ENCODE measurements at regions not wholly inside any gene's neighbourhood (a gene's known extent, or its start where the extent isn't known, plus 50 kb on each side); places are given as distances from the start of the nearest gene placed in this dataset.

DNA sequence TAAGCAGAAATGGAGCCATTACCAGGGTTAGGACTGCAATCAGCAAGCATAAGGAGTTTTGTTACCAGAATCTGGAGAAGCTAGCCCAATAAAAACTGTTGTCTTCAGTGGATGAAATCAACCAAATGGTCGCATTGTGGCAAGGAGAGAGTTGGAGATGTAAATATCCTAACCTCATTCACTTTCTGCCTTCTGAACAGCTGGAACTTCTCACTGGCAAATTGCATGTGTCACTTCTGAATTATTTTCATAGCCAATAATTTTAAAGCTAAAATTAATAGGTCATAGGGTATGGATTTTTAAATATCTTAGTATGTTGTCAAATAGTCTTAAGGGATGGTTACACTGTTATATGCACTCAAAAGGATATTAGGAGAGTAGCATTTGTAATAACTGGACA, 121.6 kb downstream of the SUCNR1 start:
- CTCF ChIA-PET = no interaction called here
- TF ChIP-seq ELF4 (CRISPR knock-in tag; IDR thresholded peaks at IDR 0.05; ENCODE audit: low read depth) = no peak
- no peak for TF ChIP-seq NFATC4 (CRISPR knock-in tag; IDR thresholded peaks at IDR 0.05)
- no peaks in the 10 kb centered on the region for H3K9me3 Mint-ChIP-seq
- DNase-seq (ENCODE audit: low spot score) (no peak), ATAC-seq (no peak)
- H3K4me1 Mint-ChIP-seq = peaks cover 11% of the 10 kb centered on the region
- H3K27ac Mint-ChIP-seq = no peak overlapping the region
- POLR2A ChIA-PET = no interaction called here
- no peaks in the 10 kb centered on the region for H3K27me3 Mint-ChIP-seq (ENCODE audit: low read depth)
- no peak overlapping the region for H3K4me3 Mint-ChIP-seq
- H3K36me3 Mint-ChIP-seq = no peaks in the 10 kb centered on the region

DNA sequence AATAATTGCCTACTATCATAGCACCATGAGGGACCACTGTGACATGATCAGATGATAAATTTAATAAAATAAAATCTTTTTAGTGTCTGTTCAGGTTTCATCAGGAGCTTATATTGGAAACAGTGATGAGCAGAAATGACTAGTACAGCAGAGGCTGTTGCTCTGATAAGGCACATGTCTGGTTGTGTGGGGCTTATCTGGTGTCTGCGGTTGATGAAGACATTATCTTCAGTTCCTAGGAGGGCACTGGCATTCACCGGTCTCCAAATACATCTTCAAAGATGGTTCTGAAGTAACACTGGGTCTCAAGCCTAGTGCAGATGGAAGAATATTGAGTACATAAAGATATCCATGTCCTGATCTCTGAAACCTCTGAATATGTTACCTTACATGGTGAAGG, 125.3 kb downstream of the SUCNR1 start:
- H3K4me1 Mint-ChIP-seq = no peaks in the 10 kb centered on the region
- ATAC-seq (no peak), DNase-seq (ENCODE audit: low spot score) (no peak)
- no peaks in the 10 kb centered on the region for H3K36me3 Mint-ChIP-seq
- no peak overlapping the region for H3K4me3 Mint-ChIP-seq
- H3K27me3 Mint-ChIP-seq (ENCODE audit: low read depth) = no peaks in the 10 kb centered on the region
- POLR2A ChIA-PET = no interaction called here
- no peak overlapping the region for H3K27ac Mint-ChIP-seq
- TF ChIP-seq IRF2 (CRISPR knock-in tag; IDR thresholded peaks at IDR 0.05; ENCODE audit: borderline replicate concordance, low read depth) = no peak
- TF ChIP-seq MYBL2 (CRISPR knock-in tag; IDR thresholded peaks at IDR 0.05) = no peak
- no peak for TF ChIP-seq NFYB (CRISPR knock-in tag; conservative IDR thresholded peaks at IDR 0.05; ENCODE audit: low read depth)
- TF ChIP-seq RORB (CRISPR knock-in tag; IDR thresholded peaks at IDR 0.05) = no peak
- TF ChIP-seq FOXJ3 (CRISPR knock-in tag; IDR thresholded peaks at IDR 0.05; ENCODE audit: borderline replicate concordance) = no peak
- TF ChIP-seq, protein P1, sequence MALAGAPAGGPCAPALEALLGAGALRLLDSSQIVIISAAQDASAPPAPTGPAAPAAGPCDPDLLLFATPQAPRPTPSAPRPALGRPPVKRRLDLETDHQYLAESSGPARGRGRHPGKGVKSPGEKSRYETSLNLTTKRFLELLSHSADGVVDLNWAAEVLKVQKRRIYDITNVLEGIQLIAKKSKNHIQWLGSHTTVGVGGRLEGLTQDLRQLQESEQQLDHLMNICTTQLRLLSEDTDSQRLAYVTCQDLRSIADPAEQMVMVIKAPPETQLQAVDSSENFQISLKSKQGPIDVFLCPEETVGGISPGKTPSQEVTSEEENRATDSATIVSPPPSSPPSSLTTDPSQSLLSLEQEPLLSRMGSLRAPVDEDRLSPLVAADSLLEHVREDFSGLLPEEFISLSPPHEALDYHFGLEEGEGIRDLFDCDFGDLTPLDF (CRISPR knock-in tag; IDR thresholded peaks at IDR 0.05) = no peak
- no peak for TF ChIP-seq MXD4 (CRISPR knock-in tag; IDR thresholded peaks at IDR 0.05; ENCODE audit: borderline replicate concordance)
- no peak for TF ChIP-seq ZBTB21 (CRISPR knock-in tag; IDR thresholded peaks at IDR 0.05; ENCODE audit: borderline replicate concordance)
- no peak for TF ChIP-seq ZNF396 (CRISPR knock-in tag; IDR thresholded peaks at IDR 0.05; ENCODE audit: borderline replicate concordance)
- TF ChIP-seq, protein P2, sequence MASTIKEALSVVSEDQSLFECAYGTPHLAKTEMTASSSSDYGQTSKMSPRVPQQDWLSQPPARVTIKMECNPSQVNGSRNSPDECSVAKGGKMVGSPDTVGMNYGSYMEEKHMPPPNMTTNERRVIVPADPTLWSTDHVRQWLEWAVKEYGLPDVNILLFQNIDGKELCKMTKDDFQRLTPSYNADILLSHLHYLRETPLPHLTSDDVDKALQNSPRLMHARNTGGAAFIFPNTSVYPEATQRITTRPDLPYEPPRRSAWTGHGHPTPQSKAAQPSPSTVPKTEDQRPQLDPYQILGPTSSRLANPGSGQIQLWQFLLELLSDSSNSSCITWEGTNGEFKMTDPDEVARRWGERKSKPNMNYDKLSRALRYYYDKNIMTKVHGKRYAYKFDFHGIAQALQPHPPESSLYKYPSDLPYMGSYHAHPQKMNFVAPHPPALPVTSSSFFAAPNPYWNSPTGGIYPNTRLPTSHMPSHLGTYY (CRISPR knock-in tag; IDR thresholded peaks at IDR 0.05) = no peak
- TF ChIP-seq SMAD4 (CRISPR knock-in tag; IDR thresholded peaks at IDR 0.05) = no peak
- TF ChIP-seq, protein P3, sequence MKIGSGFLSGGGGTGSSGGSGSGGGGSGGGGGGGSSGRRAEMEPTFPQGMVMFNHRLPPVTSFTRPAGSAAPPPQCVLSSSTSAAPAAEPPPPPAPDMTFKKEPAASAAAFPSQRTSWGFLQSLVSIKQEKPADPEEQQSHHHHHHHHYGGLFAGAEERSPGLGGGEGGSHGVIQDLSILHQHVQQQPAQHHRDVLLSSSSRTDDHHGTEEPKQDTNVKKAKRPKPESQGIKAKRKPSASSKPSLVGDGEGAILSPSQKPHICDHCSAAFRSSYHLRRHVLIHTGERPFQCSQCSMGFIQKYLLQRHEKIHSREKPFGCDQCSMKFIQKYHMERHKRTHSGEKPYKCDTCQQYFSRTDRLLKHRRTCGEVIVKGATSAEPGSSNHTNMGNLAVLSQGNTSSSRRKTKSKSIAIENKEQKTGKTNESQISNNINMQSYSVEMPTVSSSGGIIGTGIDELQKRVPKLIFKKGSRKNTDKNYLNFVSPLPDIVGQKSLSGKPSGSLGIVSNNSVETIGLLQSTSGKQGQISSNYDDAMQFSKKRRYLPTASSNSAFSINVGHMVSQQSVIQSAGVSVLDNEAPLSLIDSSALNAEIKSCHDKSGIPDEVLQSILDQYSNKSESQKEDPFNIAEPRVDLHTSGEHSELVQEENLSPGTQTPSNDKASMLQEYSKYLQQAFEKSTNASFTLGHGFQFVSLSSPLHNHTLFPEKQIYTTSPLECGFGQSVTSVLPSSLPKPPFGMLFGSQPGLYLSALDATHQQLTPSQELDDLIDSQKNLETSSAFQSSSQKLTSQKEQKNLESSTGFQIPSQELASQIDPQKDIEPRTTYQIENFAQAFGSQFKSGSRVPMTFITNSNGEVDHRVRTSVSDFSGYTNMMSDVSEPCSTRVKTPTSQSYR (CRISPR knock-in tag; IDR thresholded peaks at IDR 0.05) = no peak
- TF ChIP-seq, protein P4, sequence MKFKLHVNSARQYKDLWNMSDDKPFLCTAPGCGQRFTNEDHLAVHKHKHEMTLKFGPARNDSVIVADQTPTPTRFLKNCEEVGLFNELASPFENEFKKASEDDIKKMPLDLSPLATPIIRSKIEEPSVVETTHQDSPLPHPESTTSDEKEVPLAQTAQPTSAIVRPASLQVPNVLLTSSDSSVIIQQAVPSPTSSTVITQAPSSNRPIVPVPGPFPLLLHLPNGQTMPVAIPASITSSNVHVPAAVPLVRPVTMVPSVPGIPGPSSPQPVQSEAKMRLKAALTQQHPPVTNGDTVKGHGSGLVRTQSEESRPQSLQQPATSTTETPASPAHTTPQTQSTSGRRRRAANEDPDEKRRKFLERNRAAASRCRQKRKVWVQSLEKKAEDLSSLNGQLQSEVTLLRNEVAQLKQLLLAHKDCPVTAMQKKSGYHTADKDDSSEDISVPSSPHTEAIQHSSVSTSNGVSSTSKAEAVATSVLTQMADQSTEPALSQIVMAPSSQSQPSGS (CRISPR knock-in tag; IDR thresholded peaks at IDR 0.05; ENCODE audit: borderline replicate concordance, low read depth) = no peak
- TF ChIP-seq ZNF232 (CRISPR knock-in tag; IDR thresholded peaks at IDR 0.05) = no peak
- TF ChIP-seq HMGA2 (CRISPR knock-in tag; IDR thresholded peaks at IDR 0.05) = no peak
- TF ChIP-seq, protein P5, sequence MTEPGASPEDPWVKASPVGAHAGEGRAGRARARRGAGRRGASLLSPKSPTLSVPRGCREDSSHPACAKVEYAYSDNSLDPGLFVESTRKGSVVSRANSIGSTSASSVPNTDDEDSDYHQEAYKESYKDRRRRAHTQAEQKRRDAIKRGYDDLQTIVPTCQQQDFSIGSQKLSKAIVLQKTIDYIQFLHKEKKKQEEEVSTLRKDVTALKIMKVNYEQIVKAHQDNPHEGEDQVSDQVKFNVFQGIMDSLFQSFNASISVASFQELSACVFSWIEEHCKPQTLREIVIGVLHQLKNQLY (CRISPR knock-in tag; IDR thresholded peaks at IDR 0.05) = no peak
- CTCF ChIA-PET = no interaction called here
- no peaks in the 10 kb centered on the region for H3K9me3 Mint-ChIP-seq
